ENCODE measurements at regions not wholly inside any gene's neighbourhood (a gene's known extent, or its start where the extent isn't known, plus 50 kb on each side); places are given as distances from the start of the nearest gene placed in this dataset.

DNA sequence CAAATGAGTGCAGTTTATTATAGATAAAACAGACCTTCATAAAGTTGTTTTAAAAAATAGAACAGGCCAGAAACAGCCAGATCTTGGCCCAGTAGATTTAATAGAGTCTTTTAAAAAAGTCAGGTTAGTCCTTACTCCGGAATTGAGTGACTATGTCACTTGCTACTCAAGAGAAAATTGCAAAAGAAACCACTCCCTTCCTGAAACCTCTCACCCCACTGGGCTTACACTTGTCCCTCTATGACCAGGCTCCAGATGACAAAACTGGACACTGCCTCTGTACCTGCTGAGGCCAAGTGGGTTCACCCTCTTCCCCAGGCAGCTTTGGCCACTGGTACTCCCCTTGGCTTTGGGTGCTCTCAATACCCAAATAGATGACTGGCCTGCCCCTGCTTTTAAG lies 357.2 kb upstream of the TRPC7 start:
- Histone ChIP-seq H3K4me3 (ENCODE audit: low read depth, low read length) (no peak overlapping the region), H3K9me3 (ENCODE audit: control insufficient read depth, insufficient read depth, low read length) (peaks cover 6% of the 10 kb centered on the region), H3K27me3 (ENCODE audit: control insufficient read depth, insufficient read depth, low read length) (no peaks in the 10 kb centered on the region), H3K27ac (ENCODE audit: low read depth, low read length) (no peak overlapping the region)
- TF ChIP-seq, protein P1, sequence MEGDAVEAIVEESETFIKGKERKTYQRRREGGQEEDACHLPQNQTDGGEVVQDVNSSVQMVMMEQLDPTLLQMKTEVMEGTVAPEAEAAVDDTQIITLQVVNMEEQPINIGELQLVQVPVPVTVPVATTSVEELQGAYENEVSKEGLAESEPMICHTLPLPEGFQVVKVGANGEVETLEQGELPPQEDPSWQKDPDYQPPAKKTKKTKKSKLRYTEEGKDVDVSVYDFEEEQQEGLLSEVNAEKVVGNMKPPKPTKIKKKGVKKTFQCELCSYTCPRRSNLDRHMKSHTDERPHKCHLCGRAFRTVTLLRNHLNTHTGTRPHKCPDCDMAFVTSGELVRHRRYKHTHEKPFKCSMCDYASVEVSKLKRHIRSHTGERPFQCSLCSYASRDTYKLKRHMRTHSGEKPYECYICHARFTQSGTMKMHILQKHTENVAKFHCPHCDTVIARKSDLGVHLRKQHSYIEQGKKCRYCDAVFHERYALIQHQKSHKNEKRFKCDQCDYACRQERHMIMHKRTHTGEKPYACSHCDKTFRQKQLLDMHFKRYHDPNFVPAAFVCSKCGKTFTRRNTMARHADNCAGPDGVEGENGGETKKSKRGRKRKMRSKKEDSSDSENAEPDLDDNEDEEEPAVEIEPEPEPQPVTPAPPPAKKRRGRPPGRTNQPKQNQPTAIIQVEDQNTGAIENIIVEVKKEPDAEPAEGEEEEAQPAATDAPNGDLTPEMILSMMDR (IDR thresholded peaks at IDR 0.05; ENCODE audit: low read depth, low read length), result no peak
- ChIA-PET CTCF (no interaction called here), POLR2A (no interaction called here)
- no peak for DNase-seq (ENCODE audit: low read depth, low spot score)

DNA sequence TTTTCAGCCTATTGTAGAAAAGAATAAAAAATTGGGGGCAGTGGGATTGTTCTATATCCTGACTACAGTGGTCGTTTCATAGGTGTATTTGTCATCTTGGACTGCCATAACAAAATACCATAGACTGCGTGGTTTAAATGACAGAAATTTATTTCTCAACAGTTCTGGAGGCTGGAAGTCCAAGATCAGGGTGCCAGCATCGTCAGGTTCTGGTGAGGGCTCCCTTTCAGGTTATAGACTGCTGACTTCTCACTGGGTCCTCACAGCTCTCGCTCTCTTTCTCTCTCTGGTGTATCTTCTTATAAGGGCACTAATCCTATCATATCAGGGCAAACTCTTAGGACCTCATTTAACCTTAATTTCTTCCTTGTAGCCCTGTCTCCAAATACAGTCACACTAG lies 356.7 kb upstream of the TRPC7 start:
- POLR2A ChIA-PET, result no interaction called here
- CTCF ChIA-PET, result no interaction called here
- no peak for DNase-seq (ENCODE audit: low read depth, low spot score)
- Histone ChIP-seq H3K4me3 (ENCODE audit: low read depth, low read length) (no peak overlapping the region), H3K9me3 (ENCODE audit: control insufficient read depth, insufficient read depth, low read length) (peaks cover 8% of the 10 kb centered on the region), H3K27me3 (ENCODE audit: control insufficient read depth, insufficient read depth, low read length) (no peaks in the 10 kb centered on the region), H3K27ac (ENCODE audit: low read depth, low read length) (no peak overlapping the region)
- TF ChIP-seq, protein P1 (IDR thresholded peaks at IDR 0.05; ENCODE audit: low read depth, low read length), result no peak

DNA sequence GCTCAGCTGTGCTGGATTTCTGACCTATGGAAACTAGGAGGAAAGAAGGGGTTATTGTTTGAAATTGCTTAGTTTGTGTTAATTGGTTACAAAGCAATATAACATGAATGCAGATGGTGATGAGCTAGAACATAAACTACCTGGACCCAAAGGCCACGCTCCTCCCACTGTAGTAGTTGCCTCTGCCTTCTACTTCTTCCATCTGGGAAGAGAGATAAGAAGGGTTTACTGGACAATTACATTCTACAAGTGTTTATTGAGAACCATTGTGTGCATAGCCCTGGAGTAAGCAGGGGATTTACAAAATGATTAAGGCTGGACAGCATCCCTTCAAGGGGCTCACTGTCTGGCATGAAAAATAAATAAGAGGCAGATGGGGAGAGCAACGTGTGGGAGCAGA lies 355.3 kb upstream of the TRPC7 start:
- DNase-seq (ENCODE audit: low read depth, low spot score), result no peak
- ChIA-PET CTCF (no interaction called here), POLR2A (no interaction called here)
- TF ChIP-seq, protein P1 (IDR thresholded peaks at IDR 0.05; ENCODE audit: low read depth, low read length), result no peak
- no peak overlapping the region for H3K4me3 ChIP-seq (ENCODE audit: low read depth, low read length)
- H3K27me3 ChIP-seq (ENCODE audit: control insufficient read depth, insufficient read depth, low read length), result no peaks in the 10 kb centered on the region
- peaks cover 8% of the 10 kb centered on the region for H3K9me3 ChIP-seq (ENCODE audit: control insufficient read depth, insufficient read depth, low read length)
- H3K27ac ChIP-seq (ENCODE audit: low read depth, low read length), result no peak overlapping the region

DNA sequence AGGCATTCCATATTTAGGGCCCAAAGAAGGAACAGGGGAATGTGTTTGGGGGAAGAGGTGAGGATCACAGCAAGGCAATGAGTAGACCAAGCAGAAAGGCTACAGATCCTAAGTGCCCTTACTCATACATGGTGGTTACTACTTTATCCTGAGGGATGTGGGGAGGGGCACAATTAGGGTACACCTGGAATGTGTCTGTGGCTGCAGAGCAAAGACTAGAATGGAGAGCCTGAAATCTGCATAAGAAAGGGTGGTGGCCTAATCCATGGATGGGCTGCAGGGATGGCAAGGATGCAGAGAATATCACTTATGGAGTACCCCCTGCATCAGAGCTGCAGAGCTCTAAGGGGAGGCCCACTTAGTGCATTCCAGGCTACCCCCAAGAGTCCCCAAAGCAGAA lies 352.6 kb upstream of the TRPC7 start:
- ChIA-PET CTCF (no interaction called here), POLR2A (no interaction called here)
- TF ChIP-seq, protein P1 (IDR thresholded peaks at IDR 0.05; ENCODE audit: low read depth, low read length), result no peak
- no peak for DNase-seq (ENCODE audit: low read depth, low spot score)
- Histone ChIP-seq H3K4me3 (ENCODE audit: low read depth, low read length) (no peak overlapping the region), H3K27ac (ENCODE audit: low read depth, low read length) (no peak overlapping the region), H3K27me3 (ENCODE audit: control insufficient read depth, insufficient read depth, low read length) (no peaks in the 10 kb centered on the region), H3K9me3 (ENCODE audit: control insufficient read depth, insufficient read depth, low read length) (peaks cover 11% of the 10 kb centered on the region)

DNA sequence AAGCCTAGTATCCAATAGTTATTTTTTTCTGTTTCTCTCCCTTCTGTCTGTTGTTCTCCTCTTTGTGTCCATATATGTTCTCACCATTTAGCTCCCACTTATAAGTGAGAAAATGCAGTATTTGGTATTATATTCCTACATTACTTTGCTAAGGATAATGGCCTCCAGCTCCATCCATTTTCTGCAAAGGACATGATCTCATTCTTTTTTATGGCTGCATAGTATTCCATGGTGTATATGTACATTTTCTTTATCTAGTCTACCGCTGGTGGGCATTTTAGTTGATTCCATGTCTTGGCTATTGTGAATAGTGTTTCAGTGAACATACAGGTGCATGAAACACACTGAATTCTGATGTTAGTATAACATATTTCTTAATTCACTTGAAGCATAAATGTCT lies 348.9 kb upstream of the TRPC7 start:
- TF ChIP-seq, protein P1 (IDR thresholded peaks at IDR 0.05; ENCODE audit: low read depth, low read length), result no peak
- DNase-seq (ENCODE audit: low read depth, low spot score), result no peak
- ChIA-PET POLR2A (no interaction called here), CTCF (no interaction called here)
- no peaks in the 10 kb centered on the region for H3K27me3 ChIP-seq (ENCODE audit: control insufficient read depth, insufficient read depth, low read length)
- no peak overlapping the region for H3K4me3 ChIP-seq (ENCODE audit: low read depth, low read length)
- peaks cover 11% of the 10 kb centered on the region for H3K9me3 ChIP-seq (ENCODE audit: control insufficient read depth, insufficient read depth, low read length)
- H3K27ac ChIP-seq (ENCODE audit: low read depth, low read length), result no peak overlapping the region
